SH-SY5Y (cell line): ENCODE measurements at regions not wholly inside any gene's neighbourhood (a gene's known extent, or its start where the extent isn't known, plus 50 kb on each side); places are given as distances from the start of the nearest gene placed in this dataset.

ENCODE experiments used
- GATA2 ChIP-seq: IDR thresholded peaks from 2 replicates; pipeline ENCODE4 v1.6.1; 2011; ENCODE audit warnings: mild to moderate bottlenecking, low read depth, low read length
- GATA3 ChIP-seq: IDR thresholded peaks from 2 replicates; pipeline ENCODE4 v1.6.1; 2011; ENCODE audit warnings: low read depth, mild to moderate bottlenecking, low read length, moderate library complexity

- TF ChIP-seq GATA2 (no peak), GATA3 (no peak)
Observed at GRCh38 chr12:124411281-124411878, 116.5 kb downstream of the RFLNA start.

DNA sequence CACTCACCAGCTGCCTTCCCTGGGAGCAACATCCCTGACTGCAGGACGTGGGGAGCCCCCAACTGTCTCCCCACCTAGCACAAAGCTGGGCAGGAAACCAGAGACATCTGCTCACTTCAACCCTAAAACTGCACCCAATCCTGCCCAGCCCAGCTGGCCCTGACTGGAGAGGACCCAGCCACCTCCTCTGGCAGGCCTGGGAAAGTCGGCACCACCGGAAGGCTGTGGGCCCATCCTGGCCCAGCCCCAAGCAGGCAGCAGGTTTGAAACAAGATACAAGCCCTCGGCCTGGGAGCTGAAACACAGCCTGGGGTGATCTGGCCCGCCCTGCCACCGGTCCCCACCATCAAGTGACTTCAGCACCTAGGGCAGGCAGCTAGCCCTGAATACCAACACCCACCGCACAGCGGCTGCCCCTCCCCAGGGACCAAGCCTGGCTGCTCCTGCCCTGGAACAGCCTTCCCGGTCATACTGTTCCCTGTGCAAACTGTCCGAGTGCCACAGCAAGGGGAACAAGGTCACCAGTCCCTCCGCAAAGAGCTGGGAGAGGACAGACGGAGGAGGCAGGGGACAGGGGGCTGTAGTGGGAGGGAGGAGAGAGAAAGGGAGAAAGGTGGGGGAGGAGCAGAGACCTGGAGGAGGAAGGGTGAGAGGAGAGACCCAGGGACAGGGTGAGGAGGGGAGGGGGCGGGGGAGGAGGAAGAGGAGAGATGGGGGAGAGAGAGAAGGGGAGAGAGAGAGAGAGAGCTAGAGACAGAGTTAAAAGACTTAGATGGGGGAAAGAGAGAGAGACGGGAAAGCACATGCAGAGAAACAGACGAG, 115.7 kb downstream of the RFLNA start:
- no peak for TF ChIP-seq GATA2
- no peak for TF ChIP-seq GATA3

DNA sequence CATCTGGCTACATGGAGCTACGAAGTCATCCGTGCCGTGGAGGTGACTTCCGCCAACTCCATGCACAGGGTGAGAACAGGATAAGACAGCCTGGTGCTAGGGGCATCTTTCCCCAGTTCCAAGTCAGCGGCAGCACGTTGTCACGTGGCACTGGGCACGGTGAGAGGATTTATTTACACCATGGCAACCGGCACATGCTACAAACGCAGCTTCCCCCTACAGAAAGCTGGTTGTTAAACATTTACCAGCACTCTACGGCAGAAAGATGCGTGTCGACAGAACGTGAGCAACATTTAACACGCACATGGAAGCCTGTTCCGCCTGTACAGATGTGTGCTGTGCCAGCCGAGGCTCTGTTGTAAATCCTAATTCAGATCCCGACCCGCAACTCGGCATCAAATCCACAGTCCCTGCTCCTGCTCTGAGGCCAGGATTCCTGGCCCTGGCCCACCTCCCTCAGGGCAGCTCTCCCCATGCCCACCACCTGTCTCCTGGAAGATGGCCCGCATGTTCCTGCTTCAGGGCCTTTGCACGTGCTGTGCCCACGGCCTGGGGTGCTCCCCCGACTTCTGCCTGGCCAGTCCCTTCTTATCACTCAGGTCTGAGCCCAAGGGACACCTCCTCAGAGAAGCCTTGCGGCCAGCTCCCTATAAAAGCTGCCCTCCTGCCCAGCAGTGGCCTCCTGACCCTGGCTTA, 114.1 kb downstream of the RFLNA start:
- TF ChIP-seq GATA3 (no peak), GATA2 (no peak)

GRCh38 chr12:124407074-124407473, 112.2 kb downstream of the RFLNA start:
- TF ChIP-seq GATA2: no peak
- no peak for TF ChIP-seq GATA3

DNA sequence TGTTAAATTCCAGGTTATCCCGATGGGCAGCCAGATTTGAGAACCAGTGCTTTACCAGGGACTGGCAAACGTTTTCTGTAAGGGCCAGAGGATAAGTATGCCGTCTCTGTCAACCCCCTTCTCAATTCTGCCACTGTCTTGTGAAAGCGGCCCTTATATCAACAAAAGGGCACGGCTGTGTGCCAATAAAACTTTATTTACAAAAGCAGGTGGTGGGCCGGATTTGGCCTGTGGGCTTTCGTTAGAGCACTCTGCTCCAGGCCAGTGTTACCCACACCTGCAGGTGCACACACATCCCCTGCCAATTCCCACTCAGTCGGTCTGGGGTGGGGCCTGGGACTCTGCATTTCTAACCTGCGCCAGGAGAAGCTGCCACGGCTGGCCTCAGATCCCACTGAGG, 111.2 kb downstream of the RFLNA start:
- TF ChIP-seq GATA3: no peak
- no peak for TF ChIP-seq GATA2

DNA sequence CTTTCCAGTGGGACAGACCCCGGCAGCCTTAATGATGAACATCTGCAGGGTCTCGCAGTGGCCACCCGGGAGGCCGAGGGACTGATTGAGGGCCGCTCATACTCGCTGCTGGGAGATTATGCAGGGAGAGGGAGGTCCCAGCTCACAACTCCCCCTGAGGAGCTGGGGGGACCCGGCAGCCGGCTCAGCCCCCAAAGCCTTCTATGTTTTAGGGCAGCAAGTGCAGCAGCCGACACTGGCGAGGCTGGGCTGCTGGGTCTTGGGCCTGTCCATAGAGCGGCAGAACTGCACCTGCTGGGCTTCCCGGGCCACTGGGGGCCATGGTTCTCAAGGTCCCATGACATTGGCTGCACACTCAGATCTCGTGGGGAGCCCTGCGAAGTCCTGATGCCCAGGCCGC, 110.7 kb downstream of the RFLNA start:
- TF ChIP-seq GATA2 (no peak), GATA3 (no peak)

- no peak for TF ChIP-seq GATA2
- no peak for TF ChIP-seq GATA3
Observed at GRCh38 chr12:124405151-124405550, 110.3 kb downstream of the RFLNA start.

DNA sequence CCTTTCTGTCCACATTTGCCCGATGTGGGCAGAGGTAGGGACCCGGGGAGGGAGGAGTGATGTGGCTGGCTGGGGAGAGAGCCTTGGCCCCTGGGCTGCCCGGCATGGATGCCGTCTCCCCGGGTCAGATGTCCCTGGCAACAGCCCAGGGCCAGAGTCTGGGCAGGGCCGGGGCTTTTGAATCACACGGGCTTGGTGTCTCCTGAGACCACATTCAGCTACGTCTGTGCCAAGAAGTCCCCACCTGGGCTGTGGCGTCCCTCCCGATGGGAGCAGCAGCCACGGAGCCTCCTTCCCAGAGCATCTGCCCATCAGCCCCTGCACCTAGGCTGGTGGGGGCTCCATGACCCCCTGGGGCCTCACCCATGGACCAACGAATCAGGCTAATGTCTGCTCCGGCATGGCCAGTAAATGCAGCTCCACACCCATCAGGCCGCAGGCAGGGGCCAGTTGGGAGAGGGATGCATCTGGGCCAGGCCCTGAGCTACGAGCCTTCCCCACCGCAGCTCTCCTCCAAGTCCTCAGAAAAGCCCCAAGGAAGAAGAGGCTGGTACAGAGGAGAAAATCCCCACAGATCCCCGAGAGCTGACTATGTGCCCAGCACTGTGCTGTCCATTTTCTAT, 109.4 kb downstream of the RFLNA start:
- TF ChIP-seq GATA3 (no peak), GATA2 (no peak)

GRCh38 chr12:124403273-124403672, 108.4 kb downstream of the RFLNA start:
- TF ChIP-seq GATA2 (no peak), GATA3 (no peak)

DNA sequence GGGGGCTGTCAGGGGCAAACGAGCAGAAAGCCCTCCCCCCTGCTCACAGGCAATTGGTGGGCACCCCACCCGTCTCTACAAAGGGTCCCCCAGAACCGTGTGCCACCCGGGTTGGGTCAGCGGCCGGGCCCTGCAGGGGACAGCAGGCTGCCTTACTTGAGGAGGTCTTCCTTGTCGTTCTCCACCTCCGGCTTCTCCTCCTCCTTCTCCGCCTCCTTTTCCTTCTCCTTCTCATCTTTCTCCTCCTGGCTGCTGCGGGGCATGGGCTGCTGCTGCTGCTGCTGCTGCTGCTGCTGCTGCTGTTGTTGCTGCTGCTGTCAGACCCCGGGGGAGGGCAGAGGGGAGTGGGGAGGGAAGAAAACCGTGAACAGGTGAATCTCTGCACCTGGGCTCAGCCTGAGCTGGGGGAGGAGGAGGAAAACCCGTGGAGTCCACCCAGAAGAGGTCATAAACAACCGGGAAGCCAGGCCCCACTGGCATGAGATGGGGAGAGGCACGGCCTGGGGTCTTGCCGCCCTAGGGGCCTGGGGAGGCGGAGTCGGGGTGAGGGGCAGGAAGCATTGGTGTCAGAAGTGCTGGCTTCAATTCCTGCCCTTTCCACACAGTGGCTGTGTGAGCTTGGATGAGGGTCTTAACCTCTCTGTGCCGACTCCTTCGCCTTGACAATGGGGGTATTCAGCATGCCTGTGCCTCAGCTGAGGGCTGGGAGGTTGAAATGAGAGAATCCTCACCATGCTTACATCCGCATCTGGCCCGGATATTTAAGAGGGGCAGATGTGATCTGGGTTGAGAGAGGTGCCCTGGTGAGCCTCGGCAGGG, 107.6 kb downstream of the RFLNA start:
- no peak for TF ChIP-seq GATA2
- no peak for TF ChIP-seq GATA3

- TF ChIP-seq GATA2 (no peak), GATA3 (no peak)
Observed at GRCh38 chr12:124401704-124402221, 106.9 kb downstream of the RFLNA start.

GRCh38 chr12:124400124-124400523, 105.2 kb downstream of the RFLNA start:
- TF ChIP-seq GATA3: no peak
- TF ChIP-seq GATA2: no peak

GRCh38 chr12:124399622-124400021, 104.7 kb downstream of the RFLNA start:
- TF ChIP-seq GATA2: no peak
- no peak for TF ChIP-seq GATA3
